HG03565 (cell line): ENCODE measurements at regions not wholly inside any gene's neighbourhood (a gene's known extent, or its start where the extent isn't known, plus 50 kb on each side); places are given as distances from the start of the nearest gene placed in this dataset.
"Not testable (repeated sequence)": the region's sequence is repeated elsewhere in the genome, so short reads cannot be mapped to it uniquely, and the experiment has no call there.

Experiments
- ATAC-seq: cut with Tn5 transposase; IDR thresholded peaks from one replicate; pipeline ENCODE4 v1.9.1; 2021; ENCODE audit warnings: mild to moderate bottlenecking, moderate library complexity; ENCODE audit not compliant: unreplicated experiment

DNA sequence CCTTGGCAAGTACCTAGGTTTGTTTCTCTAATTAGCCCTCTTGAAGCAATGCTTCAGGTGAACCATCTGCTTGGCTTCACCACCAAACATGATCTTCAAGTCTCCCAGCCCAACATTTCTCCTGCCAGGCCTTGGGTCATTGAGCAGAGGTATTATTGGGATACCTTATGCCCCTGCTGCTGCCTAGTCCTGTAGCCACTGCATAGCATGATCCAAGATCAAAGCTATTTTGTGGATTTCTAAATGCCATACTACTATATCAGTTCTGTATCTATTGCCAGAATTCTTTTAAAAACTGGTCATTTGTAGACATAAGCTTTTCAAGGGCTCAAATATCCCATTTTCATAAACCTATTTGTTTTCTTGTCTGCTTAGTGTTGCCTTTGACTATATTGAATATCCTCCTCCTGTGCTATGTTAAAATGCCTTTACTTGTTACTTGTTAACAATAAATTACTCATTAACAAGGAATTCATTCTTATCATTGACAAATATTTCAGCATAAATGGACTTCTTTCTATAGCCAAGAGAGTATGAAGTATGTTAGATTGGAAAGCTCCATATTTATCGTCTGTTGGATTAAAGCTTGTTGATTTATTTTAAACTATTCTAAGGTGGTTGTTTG is 204.5 kb upstream of the RBBP8 start:
- ATAC-seq = no peak

DNA sequence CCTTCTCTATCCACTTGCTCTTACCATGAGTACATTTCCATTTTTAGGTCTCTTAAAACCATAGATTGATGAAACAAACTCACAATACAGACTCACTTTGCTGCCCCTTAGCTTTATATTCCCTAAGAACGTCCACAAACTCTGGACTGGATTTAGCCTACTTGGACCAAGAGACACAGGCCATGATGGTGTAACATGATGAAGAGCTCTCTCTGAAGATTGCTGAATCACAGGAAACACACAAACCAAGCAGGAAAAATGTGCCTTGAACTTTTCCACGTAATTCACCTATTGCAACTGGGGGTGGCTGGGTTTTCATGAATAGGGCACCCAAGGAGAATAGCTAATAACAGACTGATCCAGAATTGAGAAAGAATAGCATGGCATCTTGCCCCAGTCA is 201.7 kb upstream of the RBBP8 start:
- no peak for ATAC-seq

GRCh38 chr18:22734105-22734661 is 198.9 kb upstream of the RBBP8 start:
- ATAC-seq = no peak

- ATAC-seq = no peak
Observed at GRCh38 chr18:22734791-22735627, 198.1 kb upstream of the RBBP8 start.

DNA sequence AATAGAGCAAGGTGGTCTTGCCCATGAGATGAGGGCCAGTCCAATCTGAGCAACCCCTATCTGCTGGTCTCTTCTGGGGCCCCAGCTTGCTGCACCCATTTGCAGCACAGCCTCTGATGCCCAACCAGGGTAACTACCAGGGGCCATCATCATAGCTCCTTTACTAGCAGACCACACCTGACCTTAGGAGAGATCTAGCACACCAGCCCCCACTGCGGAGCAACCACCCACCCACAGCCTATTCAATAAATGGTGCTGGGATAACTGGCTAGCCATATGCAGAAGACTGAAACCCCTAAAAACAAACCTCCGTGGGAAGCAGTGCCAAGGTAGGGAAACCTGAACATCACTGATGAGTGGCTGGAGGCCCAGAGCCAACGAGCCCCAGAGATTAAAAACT is 196.1 kb upstream of the RBBP8 start:
- ATAC-seq = no peak

DNA sequence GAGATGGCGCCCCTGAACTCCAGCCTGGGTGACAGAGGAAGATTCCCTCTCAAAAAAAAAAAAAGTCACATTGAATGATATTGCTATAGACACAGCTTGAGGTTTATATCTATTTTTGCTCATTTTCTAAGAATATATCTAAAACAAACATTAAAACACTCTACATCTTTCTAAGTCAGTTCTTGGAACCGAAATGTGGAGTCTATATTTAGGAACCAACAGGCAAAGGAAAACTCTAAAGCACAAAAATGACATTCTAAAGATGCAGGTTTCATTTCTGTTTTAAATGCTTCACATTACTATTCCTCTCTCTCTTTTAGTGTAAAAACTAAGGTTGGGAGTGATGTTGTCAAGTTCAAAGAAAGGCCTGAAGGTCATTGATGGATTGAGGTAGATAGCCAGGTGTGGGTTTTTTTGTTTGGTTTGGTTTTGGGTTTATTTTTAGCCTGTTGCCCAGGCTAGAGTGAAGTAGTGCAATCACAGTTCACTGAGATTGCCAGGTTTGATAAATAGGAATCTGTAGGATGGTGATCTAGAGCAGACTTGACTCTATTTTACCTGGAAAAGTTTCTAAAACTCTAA is 194.0 kb upstream of the RBBP8 start:
- no peak for ATAC-seq

DNA sequence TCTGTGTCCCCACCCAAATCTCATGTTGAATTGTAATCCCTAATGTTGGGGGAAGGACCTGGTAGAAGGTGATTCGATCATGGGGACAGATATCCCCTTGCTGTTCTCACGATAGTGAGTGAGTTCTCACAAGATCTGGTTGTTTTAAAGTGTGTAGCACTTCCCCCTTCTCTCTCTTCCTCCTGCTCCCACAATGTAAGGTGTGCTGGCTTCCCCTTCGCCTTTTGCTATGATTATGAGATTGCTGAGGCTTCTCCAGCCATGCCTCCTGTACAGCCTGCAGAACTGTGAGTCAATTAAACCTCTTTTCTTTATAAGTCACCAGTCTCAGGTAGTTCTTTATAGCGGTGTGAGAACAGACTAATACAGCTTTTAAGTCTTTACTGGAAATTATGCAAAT is 193.3 kb upstream of the RBBP8 start:
- ATAC-seq = no peak

DNA sequence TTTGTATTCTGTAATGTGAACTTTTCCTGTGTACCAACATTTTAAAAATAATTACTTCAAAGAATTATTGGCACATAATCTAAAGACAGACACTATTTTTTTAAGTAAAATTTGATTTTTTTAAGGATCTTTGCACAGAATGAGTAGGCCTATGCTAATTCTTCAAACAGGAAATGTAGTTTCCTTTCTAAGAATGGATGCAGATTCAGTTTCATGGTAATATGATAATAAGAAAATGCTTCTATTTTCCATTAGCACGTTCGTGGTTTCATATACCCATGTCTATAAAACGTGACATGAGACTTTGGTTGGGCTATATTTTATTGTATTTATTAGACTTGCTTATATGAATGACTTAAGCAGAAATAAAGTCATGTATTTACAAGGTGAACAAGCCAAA is 191.8 kb upstream of the RBBP8 start:
- ATAC-seq = no peak

DNA sequence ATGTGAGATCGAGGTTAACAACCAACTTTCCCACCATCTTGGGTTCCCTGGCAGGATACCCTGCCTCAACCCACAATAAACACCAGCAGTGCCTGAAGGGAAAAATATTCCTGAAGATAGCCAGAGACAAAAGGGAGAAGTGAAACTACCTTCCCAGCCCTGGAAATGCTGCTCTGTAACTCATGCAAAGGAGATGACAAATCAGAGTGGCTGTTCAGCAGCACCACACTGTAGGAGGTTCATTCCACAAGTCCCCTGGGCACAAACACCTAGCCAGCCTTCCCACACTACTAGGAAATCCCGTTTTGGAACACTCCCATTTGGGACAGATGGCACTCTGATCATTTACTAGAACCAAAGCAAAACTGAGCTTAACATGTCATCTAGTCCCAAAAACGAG is 190.7 kb upstream of the RBBP8 start:
- no peak for ATAC-seq

- ATAC-seq = no peak
Observed at GRCh38 chr18:22745966-22746365, 187.2 kb upstream of the RBBP8 start.

- ATAC-seq = no peak
Observed at GRCh38 chr18:22752014-22752413, 181.1 kb upstream of the RBBP8 start.

DNA sequence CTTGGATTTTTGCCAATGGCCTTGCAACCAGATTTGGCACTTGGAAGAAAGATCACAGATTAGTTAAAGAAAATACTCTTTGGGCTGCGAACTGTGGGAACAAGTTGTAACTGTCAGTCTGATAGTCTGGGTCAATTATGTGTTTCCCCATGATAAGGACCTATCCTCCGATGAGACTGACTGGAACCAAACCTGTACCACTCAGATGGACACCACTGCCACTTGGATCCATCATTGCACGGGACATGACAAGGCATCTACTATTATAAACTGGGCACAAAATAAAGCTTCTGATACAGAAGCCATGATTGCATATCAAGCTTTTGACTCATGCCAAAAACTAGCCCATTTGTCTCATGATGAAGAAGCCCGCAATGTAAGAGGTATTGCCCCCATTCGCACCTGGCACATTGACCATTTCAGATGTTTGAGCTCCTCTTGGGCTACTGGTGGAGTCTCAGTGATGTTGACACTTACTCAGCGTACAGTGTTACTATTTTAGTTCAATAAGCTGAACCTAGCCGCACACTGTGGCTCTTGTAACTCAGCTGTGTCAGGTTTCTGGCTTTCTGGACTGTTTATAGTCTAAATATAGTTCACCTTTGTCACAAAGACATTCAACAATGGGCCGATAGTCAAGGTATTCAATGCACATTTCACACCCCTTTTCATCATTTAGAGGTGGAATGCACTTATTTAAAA is 179.8 kb upstream of the RBBP8 start:
- no peak for ATAC-seq

- ATAC-seq = not testable (repeated sequence)
Observed at GRCh38 chr18:22764005-22764404, 169.1 kb upstream of the RBBP8 start.

- ATAC-seq = no peak
Observed at GRCh38 chr18:22765896-22766295, 167.2 kb upstream of the RBBP8 start.

GRCh38 chr18:22767653-22768052 is 165.5 kb upstream of the RBBP8 start:
- ATAC-seq = no peak

DNA sequence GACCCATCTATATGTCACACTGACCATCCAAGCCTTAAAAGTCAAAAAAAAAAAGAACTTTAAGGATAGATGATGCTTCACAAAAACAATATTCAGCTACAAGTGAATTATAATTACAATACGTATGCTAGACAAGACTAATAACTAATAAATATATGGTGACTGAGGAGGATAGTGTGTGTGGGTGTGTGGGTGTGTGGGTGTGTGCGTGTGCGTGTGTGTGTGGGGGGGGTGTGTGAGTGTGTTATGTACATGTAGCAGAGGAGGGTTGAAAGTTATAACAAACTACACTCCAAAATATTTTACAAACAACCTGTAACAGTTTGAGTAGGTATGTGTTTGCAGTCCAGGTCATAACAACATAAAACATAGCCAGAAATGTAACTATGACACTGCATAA is 159.2 kb upstream of the RBBP8 start:
- no peak for ATAC-seq

DNA sequence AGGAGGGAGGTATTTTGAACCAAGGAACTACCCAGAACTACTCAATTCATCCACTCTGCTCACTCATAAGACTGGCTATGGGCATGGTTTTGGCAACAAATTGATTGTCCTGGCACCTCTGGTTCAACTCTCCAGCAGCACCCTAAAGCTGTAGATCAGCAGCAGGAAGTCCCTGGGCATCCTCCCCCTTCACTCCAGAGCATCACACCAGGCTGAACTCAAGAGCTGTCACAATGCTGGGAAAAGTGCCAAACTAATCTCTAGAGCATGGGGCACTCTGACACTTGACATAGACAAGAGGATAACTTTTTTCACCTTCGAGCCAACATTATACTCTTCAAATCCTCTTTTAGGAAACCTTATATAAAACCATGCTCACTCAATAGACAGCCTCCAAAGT is 154.1 kb upstream of the RBBP8 start:
- no peak for ATAC-seq

- ATAC-seq = no peak
Observed at GRCh38 chr18:22783245-22783644, 149.9 kb upstream of the RBBP8 start.

DNA sequence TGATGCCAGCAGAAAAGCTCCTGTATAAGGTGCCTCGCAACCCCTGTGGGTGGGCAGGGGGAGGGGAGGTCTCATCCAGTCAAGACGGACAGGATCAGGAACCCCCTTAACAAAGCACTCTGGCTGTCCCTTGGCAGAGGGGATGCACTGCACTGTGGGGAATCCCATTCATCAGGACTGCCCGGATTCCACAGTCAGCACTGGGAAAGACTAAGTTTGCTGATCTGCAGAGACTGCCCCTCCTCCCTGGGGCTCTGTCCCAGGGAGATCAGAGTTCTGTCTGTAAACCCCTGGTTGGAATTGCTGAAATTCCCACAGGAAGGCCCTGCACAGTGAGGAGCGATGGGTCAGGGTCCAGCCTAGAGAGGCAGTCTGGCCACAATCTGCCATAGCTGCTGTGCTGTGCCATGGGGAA is 149.5 kb upstream of the RBBP8 start:
- no peak for ATAC-seq

- ATAC-seq = no peak
Observed at GRCh38 chr18:22789052-22789451, 144.1 kb upstream of the RBBP8 start.

- ATAC-seq = no peak
Observed at GRCh38 chr18:22789600-22789999, 143.5 kb upstream of the RBBP8 start.
